Adrenal gland (tissue), 9 donors: ENCODE measurements at regions not wholly inside any gene's neighbourhood (a gene's known extent, or its start where the extent isn't known, plus 50 kb on each side); places are given as distances from the start of the nearest gene placed in this dataset.

Experiments used
- DNase-seq, 7 donors: peaks; one replicate each; pipeline ENCODE4 v3.0.0-alpha.2; 2019 to 2020
- H3K27ac ChIP-seq, 5 donors: fragments of 200-600 bp; sonication (generic) in 4 of 5; 1 replicate in 3 of 5; 2 replicates in 2 of 5; pipeline versions ENCODE4 v1.5.1 to v1.8.0; 2016 to 2020; ENCODE audit warnings: mild to moderate bottlenecking in 1 of 5
- H3K27me3 ChIP-seq: fragments of 200-600 bp; 2 replicates; pipeline ENCODE4 v1.8.0; 2021
- H3K36me3 ChIP-seq, 2 donors: fragments of 200-600 bp; replicated peaks in 1 of 2; 1 replicate in 1 of 2; 2 replicates in 1 of 2; pipeline versions ENCODE4 v1.5.1 to v1.8.0; 2018 to 2022
- H3K4me1 ChIP-seq, 2 donors: fragments of 200-600 bp; replicated peaks in 1 of 2; 1 replicate in 1 of 2; 2 replicates in 1 of 2; pipeline versions ENCODE4 v1.5.1 to v1.8.0; 2018 to 2021
- H3K4me3 ChIP-seq, 4 donors: fragments of 200-600 bp; sonication (generic) in 3 of 4; one replicate each; pipeline ENCODE4 v1.5.1; 2016 to 2018
- H3K9me3 ChIP-seq, 3 donors: fragments of 200-600 bp; sonication (generic) in 1 of 3; replicated peaks in 1 of 3; 1 replicate in 2 of 3; 2 replicates in 1 of 3; pipeline versions ENCODE4 v1.5.1 to v1.8.0; 2016 to 2021
- POLR2A ChIP-seq, 2 donors: fragments of 450-650 bp; IDR thresholded peaks; one replicate each; pipeline ENCODE4 v1.6.1; 2017; ENCODE audit warnings: antibody characterized with exemption in 2 of 2, mild to moderate bottlenecking in 2 of 2, moderate library complexity in 1 of 2
- WGBS, 4 donors: extraction: QIAGEN DNeasy Blood & Tissue Kit in 2 of 4; methylation state at CpG; one replicate each; pipeline versions ENCODE4 v1.1.5 to v1.1.7; 2013 to 2017; 5-methylcytosine and 5-hydroxymethylcytosine counted together
- intact Hi-C, 2 donors: fragments of 100-400 bp; cut with DNase I; formaldehyde crosslinking; loops; one replicate each; pipeline versions ENCODE4 v1.14.1 to v1.15.0; 2022 to 2023
- TF ChIP-seq, protein P1 (sequence below), 6 experiments: fragments of 450-650 bp in 4 of 6; fragments of 200-600 bp in 2 of 6; sonication (generic) in 1 of 6; IDR thresholded peaks; 1 replicate in 5 of 6; 2 replicates in 1 of 6; pipeline versions ENCODE4 v1.5.1 to v1.8.0; 2016 to 2021; ENCODE audit warnings: antibody characterized with exemption in 6 of 6, mild to moderate bottlenecking in 2 of 6, moderate library complexity in 1 of 6
- donor health status: healthy with polysubstance abuse.
- donor health status: Bipolar disorder and iron deficiency.
- donor health status: DM: yes; HTN: yes; CAD: no.
- donor health status: DM: no; HTN: no; CAD: no.
- donor health status: DM: no; HTN: no; CAD: no.

DNA sequence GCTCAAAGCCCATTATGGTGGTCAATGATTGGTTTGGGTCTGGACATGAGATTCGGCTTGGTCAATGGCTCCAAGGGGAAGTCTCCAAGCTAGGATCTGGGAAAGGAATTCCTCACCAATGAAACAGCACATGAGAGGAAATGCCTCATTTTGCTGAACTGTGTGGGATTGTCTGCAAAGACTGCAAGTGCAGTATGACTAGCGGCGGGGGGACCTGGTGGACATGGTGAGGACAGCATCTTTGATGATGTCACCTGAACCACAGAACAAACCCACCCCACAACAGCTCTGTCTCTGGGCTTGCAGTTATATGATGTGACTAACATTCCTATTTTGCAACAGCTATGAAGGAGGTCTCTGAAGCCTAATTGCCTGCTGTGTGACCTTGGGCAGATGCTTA lies 50.6 kb upstream of the NKD1 start:
- DNase-seq, result peak in 1 of 7 donors; percentile 13
- intact Hi-C loops, result no loop called here
- WGBS, 4 donors, result 65 to 90% (median 83%) methylated on average over 3 of the region's 3 CpGs
- no peak overlapping the region for H3K4me3 ChIP-seq
- H3K4me1 ChIP-seq, result no peaks in the 10 kb centered on the region
- no peak overlapping the region for H3K27ac ChIP-seq
- H3K36me3 ChIP-seq, result no peaks in the 10 kb centered on the region
- no peaks in the 10 kb centered on the region for H3K27me3 ChIP-seq
- TF ChIP-seq POLR2A (IDR thresholded peaks at IDR 0.05), result no peak
- TF ChIP-seq, protein P1, sequence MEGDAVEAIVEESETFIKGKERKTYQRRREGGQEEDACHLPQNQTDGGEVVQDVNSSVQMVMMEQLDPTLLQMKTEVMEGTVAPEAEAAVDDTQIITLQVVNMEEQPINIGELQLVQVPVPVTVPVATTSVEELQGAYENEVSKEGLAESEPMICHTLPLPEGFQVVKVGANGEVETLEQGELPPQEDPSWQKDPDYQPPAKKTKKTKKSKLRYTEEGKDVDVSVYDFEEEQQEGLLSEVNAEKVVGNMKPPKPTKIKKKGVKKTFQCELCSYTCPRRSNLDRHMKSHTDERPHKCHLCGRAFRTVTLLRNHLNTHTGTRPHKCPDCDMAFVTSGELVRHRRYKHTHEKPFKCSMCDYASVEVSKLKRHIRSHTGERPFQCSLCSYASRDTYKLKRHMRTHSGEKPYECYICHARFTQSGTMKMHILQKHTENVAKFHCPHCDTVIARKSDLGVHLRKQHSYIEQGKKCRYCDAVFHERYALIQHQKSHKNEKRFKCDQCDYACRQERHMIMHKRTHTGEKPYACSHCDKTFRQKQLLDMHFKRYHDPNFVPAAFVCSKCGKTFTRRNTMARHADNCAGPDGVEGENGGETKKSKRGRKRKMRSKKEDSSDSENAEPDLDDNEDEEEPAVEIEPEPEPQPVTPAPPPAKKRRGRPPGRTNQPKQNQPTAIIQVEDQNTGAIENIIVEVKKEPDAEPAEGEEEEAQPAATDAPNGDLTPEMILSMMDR (IDR thresholded peaks at IDR 0.05), result no peak
- H3K9me3 ChIP-seq, result no peaks in the 10 kb centered on the region

DNA sequence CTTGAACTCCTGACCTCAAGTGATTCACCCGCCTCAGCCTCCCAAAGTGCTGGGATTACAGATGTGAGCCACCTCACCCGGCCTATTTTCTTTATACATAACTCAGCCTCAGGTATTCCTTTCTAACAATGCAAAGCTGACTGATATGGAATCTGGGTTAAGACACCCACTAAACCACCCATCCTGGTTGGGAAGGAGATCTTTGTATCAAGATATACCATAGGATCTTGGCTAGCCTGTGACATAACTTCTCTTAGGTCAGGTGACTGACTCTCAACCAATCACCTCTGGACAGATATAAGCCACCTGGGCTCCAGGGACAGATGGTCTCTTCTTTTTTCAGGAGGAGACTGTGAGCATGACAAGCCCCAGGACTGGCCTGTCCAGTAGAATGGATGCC lies 51.2 kb upstream of the NKD1 start:
- H3K27me3 ChIP-seq, result no peaks in the 10 kb centered on the region
- intact Hi-C loops, result no loop called here
- H3K36me3 ChIP-seq, result no peaks in the 10 kb centered on the region
- H3K4me3 ChIP-seq, result no peak overlapping the region
- H3K9me3 ChIP-seq, result no peaks in the 10 kb centered on the region
- H3K27ac ChIP-seq, result no peak overlapping the region
- no peak for DNase-seq
- WGBS, 4 donors, result 58 to 74% (median 65%) methylated on average over 2 of the region's 2 CpGs
- TF ChIP-seq POLR2A (IDR thresholded peaks at IDR 0.05), result no peak
- TF ChIP-seq, protein P1 (IDR thresholded peaks at IDR 0.05), result no peak
- no peaks in the 10 kb centered on the region for H3K4me1 ChIP-seq

GRCh38 chr16:50495673-50496072 lies 52.5 kb upstream of the NKD1 start:
- H3K4me1 ChIP-seq, result no peaks in the 10 kb centered on the region
- DNase-seq, result peak in 1 of 7 donors; percentile 18
- intact Hi-C loops, result no loop called here
- WGBS, 4 donors, result 90 to 94% (median 92%) methylated on average over 5 to 7 of the region's 7 CpGs
- no peak for TF ChIP-seq POLR2A (IDR thresholded peaks at IDR 0.05)
- TF ChIP-seq, protein P1 (IDR thresholded peaks at IDR 0.05), result no peak
- no peak overlapping the region for H3K27ac ChIP-seq
- H3K27me3 ChIP-seq, result no peaks in the 10 kb centered on the region
- H3K4me3 ChIP-seq, result no peak overlapping the region
- H3K36me3 ChIP-seq, result no peaks in the 10 kb centered on the region
- H3K9me3 ChIP-seq, result no peaks in the 10 kb centered on the region

DNA sequence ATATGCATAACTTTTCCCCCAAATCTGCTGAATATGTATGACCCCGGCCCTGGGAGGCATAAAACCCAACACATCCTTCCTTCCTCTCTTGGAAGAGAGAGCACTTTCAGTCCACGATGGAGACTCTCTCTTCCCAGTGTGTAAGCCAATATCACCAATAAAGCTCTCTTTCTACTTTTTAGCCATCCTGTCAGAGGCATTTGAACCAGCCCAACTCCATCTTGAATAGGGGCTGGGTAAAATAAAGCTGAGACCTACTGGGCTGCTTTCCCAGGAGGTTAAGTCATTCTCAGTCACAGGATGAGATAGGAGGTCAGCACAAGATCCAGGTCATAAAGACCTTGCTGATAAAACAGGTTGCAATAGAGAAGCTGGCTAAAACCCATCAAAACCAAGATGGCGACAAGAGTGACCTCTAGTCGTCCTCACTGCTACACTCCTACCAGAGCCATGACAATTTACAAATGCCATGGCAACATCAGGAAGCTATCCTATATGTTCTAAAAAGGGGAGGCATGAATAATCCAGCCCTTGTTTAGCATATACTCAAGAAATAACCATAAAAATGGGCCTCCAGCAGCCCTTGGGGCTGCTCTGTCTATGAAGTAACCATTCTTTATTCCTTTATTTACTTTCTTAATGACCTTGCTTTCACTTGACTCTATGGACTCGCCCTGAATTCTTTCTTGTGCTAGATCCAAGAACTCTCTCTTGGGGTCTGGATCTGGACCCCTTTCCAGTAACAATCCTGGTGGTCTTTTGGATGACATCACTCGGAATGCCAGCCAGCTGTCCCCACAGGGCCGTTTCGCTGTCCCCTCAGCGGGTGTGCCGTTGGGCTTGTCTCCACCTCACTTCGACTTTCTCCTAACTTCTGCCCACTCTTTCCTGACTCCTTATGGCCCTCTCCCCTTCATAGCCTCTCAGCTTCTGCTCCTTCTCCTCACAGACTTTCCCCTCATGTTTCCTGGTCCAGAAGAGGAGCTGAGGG lies 53.4 kb upstream of the NKD1 start:
- DNase-seq, result peak in 2 of 7 donors; percentile 17 to 18
- intact Hi-C loops, result no loop called here

More for the DNA sequence above, 53.4 kb upstream of the NKD1 start:
- Histone ChIP-seq H3K9me3 (no peaks in the 10 kb centered on the region), H3K27ac (no peak overlapping the region), H3K4me1 (no peaks in the 10 kb centered on the region), H3K4me3 (no peak overlapping the region), H3K27me3 (no peaks in the 10 kb centered on the region), H3K36me3 (no peaks in the 10 kb centered on the region)
- WGBS, 4 donors, result 71 to 84% (median 81%) methylated on average over 11 of the region's 11 CpGs
- no peak for TF ChIP-seq POLR2A (IDR thresholded peaks at IDR 0.05)
- TF ChIP-seq, protein P1 (IDR thresholded peaks at IDR 0.05), result no peak
